Adrenal gland (tissue), 5 donors: ENCODE measurements at regions not wholly inside any gene's neighbourhood (a gene's known extent, or its start where the extent isn't known, plus 50 kb on each side); places are given as distances from the start of the nearest gene placed in this dataset.

ENCODE experiments used
- POLR2A ChIP-seq, 2 donors: fragments of 450-650 bp; IDR thresholded peaks; one replicate each; pipeline ENCODE4 v1.6.1; 2017; ENCODE audit warnings: antibody characterized with exemption in 2 of 2, mild to moderate bottlenecking in 2 of 2, moderate library complexity in 1 of 2
- TF ChIP-seq, protein P1 (sequence below), 6 experiments: fragments of 450-650 bp in 4 of 6; fragments of 200-600 bp in 2 of 6; sonication (generic) in 1 of 6; IDR thresholded peaks; 1 replicate in 5 of 6; 2 replicates in 1 of 6; pipeline versions ENCODE4 v1.5.1 to v1.8.0; 2016 to 2021; ENCODE audit warnings: antibody characterized with exemption in 6 of 6, mild to moderate bottlenecking in 2 of 6, moderate library complexity in 1 of 6
- donor health status: DM: no; HTN: no; CAD: no.

DNA sequence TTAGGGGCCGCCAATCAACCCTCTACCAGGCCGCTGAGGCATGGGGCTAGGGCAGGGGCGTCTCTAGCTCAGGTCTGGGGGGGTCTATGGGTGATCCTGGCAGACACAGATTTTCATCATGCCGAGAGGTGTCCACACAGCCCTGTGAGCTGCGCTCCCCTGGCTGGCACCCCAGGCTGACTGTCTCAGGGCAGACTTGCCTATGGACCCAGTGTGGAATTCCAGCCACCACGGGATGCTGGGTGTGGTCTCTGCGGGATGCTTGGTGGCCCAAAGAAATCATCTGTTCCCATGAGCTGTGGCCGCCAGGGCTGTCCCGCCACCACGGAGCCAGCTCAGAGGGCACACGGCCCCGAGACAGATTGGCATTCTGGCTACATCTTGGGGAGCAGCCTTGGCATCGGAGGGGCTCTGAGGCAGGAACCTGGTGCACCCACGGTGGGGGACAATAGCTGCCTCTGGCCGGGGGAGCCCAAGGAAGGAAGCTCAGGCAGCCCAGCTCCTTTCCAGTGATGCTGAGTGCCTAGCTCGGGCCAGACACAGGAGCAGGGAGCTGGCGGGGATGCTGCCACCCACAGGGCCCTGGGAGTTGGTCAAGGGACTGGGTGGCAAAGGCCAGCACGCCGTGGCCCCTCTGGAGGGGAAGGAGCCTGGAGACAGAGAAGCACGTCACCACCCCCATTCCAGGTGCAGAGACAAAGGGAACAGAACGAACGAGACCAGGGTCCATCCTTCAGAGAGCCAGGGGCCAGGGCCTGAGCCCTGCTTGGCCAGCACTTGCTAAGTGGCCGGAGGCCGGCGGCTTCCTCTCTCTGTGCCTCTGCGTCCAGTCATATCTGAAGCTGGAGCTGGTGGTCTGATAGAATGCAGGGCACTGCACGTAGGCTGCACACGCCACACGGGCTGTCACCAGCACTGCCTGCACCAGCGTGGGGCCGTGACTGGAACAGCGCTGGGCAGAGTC is 64.4 kb upstream of the FGF3 start:
- TF ChIP-seq, protein P1, sequence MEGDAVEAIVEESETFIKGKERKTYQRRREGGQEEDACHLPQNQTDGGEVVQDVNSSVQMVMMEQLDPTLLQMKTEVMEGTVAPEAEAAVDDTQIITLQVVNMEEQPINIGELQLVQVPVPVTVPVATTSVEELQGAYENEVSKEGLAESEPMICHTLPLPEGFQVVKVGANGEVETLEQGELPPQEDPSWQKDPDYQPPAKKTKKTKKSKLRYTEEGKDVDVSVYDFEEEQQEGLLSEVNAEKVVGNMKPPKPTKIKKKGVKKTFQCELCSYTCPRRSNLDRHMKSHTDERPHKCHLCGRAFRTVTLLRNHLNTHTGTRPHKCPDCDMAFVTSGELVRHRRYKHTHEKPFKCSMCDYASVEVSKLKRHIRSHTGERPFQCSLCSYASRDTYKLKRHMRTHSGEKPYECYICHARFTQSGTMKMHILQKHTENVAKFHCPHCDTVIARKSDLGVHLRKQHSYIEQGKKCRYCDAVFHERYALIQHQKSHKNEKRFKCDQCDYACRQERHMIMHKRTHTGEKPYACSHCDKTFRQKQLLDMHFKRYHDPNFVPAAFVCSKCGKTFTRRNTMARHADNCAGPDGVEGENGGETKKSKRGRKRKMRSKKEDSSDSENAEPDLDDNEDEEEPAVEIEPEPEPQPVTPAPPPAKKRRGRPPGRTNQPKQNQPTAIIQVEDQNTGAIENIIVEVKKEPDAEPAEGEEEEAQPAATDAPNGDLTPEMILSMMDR (IDR thresholded peaks at IDR 0.05) = no peak
- TF ChIP-seq POLR2A (IDR thresholded peaks at IDR 0.05) = no peak
